ENCODE measurements at regions not wholly inside any gene's neighbourhood (a gene's known extent, or its start where the extent isn't known, plus 50 kb on each side); places are given as distances from the start of the nearest gene placed in this dataset.

GRCh38 chr7:68155676-68156075 lies 1159.0 kb downstream of the TYW1 start:
- Histone ChIP-seq H3K4ac (ENCODE audit: low read depth, low read length) (no peak overlapping the region), H3K9ac (ENCODE audit: low read depth, low read length) (no peak overlapping the region), H4K5ac (ENCODE audit: low read depth, low read length) (no peak overlapping the region), H2AK5ac (ENCODE audit: low read depth, low read length) (no peak overlapping the region), H3K27ac (ENCODE audit: insufficient read depth, low read length) (no peak overlapping the region), H3K9me3 (ENCODE audit: control insufficient read depth, insufficient read depth, low read length) (peaks cover 4% of the 10 kb centered on the region), H3K4me1 (ENCODE audit: control insufficient read depth, insufficient read depth, low read length) (no peaks in the 10 kb centered on the region), H4K20me1 (ENCODE audit: insufficient read depth, low read length) (no peaks in the 10 kb centered on the region), H4K8ac (ENCODE audit: low read depth in 2 of 2, low read length in 2 of 2) (no peak overlapping the region), H2BK15ac (ENCODE audit: low read depth, low read length) (no peak overlapping the region), H3K56ac (ENCODE audit: extremely low read depth, insufficient read depth, low read length) (no peak overlapping the region), H2BK120ac (ENCODE audit: low read depth, low read length) (no peak overlapping the region), H3K4me2 (ENCODE audit: low read depth, low read length) (no peak overlapping the region), H2BK5ac (ENCODE audit: low read depth, low read length, poor library complexity, severe bottlenecking) (no peak overlapping the region), H2AFZ (replicated peaks; ENCODE audit: low read length, poor library complexity) (no peak overlapping the region), H2BK20ac (ENCODE audit: low read depth, low read length) (no peak overlapping the region), H3K79me1 (ENCODE audit: low read depth in 1 of 2, low read length in 2 of 2) (no peaks in the 10 kb centered on the region), H3K23ac (ENCODE audit: low read depth, low read length) (no peak overlapping the region), H3K27me3 (ENCODE audit: control insufficient read depth, insufficient read depth, low read length) (no peaks in the 10 kb centered on the region), H4K91ac (ENCODE audit: insufficient read depth, low read depth, low read length) (no peak overlapping the region), H2AK9ac (replicated peaks; ENCODE audit: low read depth, low read length, poor library complexity) (no peak overlapping the region), H3K9me1 (ENCODE audit: insufficient read depth, low read length) (no peaks in the 10 kb centered on the region), H3K18ac (ENCODE audit: low read depth, low read length) (no peak overlapping the region), H3K4me3 (ENCODE audit: insufficient read depth, low read depth, low read length) (no peak overlapping the region), H3K36me3 (ENCODE audit: control insufficient read depth, insufficient read depth, low read length) (no peaks in the 10 kb centered on the region), H3K14ac (replicated peaks; ENCODE audit: low read depth, low read length) (no peak overlapping the region)
- intact Hi-C loops (cut with micrococcal nuclease) = no loop called here
- ChIA-PET POLR2A (ENCODE audit: unreplicated experiment) (no interaction called here), CTCF (no interaction called here)
- in situ Hi-C loops (cut with MboI; ENCODE audit: low sequenced_read_pairs) = no loop called here
- no peak for TF ChIP-seq RAD21 (IDR thresholded peaks at IDR 0.05; ENCODE audit: low read length)
- TF ChIP-seq FOS (IDR thresholded peaks at IDR 0.05; ENCODE audit: low read depth, low read length) = no peak
- BruUV-seq (replicated peaks) = no TSS peak
- no CpG with 5 or more reads among the region's 2 CpGs for WGBS, 2 experiments (ENCODE audit: extremely low coverage in 2 of 2, insufficient read length in 1 of 2)
- dilution Hi-C loops (cut with HindIII; ENCODE audit: low sequenced_read_pairs, unreplicated experiment) = no loop called here
- DNase-seq (no peak), ATAC-seq (ENCODE audit: low read depth) (no peak)

Data from IMR-90 (cell line).